ENCODE measurements at regions not wholly inside any gene's neighbourhood (a gene's known extent, or its start where the extent isn't known, plus 50 kb on each side); places are given as distances from the start of the nearest gene placed in this dataset.

DNA sequence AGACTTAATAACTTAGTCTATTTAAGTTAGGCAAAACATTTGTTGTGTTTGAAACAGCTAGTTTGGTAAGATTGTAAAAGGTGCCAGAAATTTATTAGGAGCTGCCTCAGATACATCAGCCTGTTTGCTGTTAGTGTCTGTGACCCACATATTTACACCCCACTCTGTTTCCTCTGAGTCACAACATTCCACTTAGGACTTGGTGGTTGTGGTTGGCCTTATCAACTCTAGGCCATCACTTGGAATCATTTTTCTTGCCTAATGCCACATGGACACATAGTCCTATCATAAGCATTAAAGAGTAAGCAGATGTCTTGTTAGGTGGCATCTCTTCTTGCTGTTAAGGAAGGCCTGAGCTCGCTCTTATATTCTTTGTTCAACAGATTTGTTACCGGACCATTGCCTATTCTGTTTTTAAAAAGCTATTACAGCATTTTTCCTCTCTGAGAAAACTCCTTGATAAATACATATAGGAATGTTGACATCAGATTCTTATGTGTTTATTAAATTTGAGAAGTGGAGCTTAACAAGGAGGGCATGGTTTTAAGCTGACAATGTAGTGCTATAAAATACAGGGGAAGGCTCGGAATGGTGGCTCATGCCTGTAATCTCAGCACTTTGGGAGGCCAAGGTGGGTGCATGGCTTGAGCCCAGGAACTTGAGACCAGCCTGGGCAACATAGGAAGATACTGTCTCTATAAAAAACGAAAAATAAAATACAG, 51.2 kb upstream of the PGRMC2 start:
- no peak for DNase-seq (ENCODE audit: low spot score in 2 of 2)
- TF ChIP-seq POLR2A (IDR thresholded peaks at IDR 0.05) (no peak), CTCF (IDR thresholded peaks at IDR 0.05) (no peak)
- H3K4me3 ChIP-seq (ENCODE audit: low read depth, poor library complexity, severe bottlenecking): no peak overlapping the region
- intact Hi-C loops (cut with DNase I; ENCODE audit: low total_unique reads): no loop called here
- WGBS, 2 donors: 81 to 91% methylated on average over 4 of the region's 4 CpGs

DNA sequence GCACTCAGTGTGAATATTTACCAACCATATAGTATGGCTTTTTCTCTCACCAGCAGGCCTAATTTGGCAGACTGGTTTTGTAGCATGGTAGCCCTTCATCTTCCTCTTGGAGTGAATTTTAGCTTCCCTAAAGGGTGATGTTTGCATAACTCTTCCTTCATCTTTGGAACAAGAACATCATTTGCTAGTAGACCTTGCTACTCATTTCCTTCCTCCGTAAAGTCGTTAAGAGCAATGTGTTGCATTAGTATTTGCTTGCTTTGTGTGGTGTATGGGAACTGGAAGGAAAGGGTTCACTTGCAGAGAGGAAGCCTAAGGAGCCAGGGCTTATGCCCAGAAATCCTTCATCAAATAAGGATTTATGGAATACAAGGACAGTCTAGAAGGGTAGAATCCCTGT, 50.2 kb upstream of the PGRMC2 start:
- TF ChIP-seq POLR2A (IDR thresholded peaks at IDR 0.05): no peak
- TF ChIP-seq CTCF (IDR thresholded peaks at IDR 0.05): no peak
- intact Hi-C loops (cut with DNase I; ENCODE audit: low total_unique reads): no loop called here
- 60 to 79% methylated on average over 2 of the region's 2 CpGs for WGBS, 2 donors
- H3K4me3 ChIP-seq (ENCODE audit: low read depth, poor library complexity, severe bottlenecking): no peak overlapping the region
- DNase-seq (ENCODE audit: low spot score in 2 of 2): no peak

All from lower leg skin (tissue), 4 donors.